ENCODE measurements at regions not wholly inside any gene's neighbourhood (a gene's known extent, or its start where the extent isn't known, plus 50 kb on each side); places are given as distances from the start of the nearest gene placed in this dataset.

GRCh38 chr15:92565351-92566125 is 90.0 kb downstream of the FAM174B start:
- POLR2A ChIA-PET, result no interaction called here
- H3K27me3 ChIP-seq (ENCODE audit: insufficient read depth), result no peaks in the 10 kb centered on the region
- no peaks in the 10 kb centered on the region for H3K9me2 ChIP-seq

DNA sequence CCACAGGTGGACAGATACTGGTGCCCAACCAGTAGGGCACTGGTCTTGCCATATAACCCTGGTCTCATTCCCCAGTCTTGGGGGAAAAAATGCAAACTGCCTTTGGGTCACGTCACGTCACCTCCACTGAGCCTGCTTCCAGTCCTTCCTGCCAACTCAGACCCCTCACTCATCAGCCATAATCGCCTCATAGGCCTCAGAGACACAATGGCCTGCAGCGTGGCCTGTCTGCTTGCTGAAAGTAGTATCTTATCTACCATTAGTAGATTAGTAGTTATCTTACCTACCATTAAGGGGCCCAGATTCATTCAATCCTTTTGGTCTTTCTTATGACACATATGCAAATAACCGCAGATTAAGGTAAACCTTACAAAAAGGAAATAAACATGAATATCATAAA is 93.8 kb downstream of the FAM174B start:
- no peaks in the 10 kb centered on the region for H3F3A ChIP-seq (replicated peaks; ENCODE audit: insufficient read depth)
- 38% methylated on average over 3 of the region's 5 CpGs for WGBS (ENCODE audit: low lambda C conversion rate)
- no peak overlapping the region for H3K27ac ChIP-seq (ENCODE audit: low read depth in 2 of 2, low read length in 1 of 2)
- H2AFZ ChIP-seq (ENCODE audit: low read depth), result no peak overlapping the region
- peaks cover 0 to 2% of the 10 kb centered on the region in 2 experiments; a peak in 1 of 4 replicates for H3K4me1 ChIP-seq (ENCODE audit: control insufficient read depth in 1 of 2, insufficient read depth in 2 of 2, low read depth in 1 of 2, low read length in 1 of 2)
- no peak overlapping the region for H3K4me2 ChIP-seq
- H3K36me3 ChIP-seq (replicated peaks in 1 of 2; ENCODE audit: control insufficient read depth in 1 of 2, insufficient read depth in 2 of 2, low read length in 1 of 2), result no peaks in the 10 kb centered on the region
- no peaks in the 10 kb centered on the region for H3K27me3 ChIP-seq (ENCODE audit: insufficient read depth)
- no peak overlapping the region for H3K9ac ChIP-seq
- no peak overlapping the region for H3K4me3 ChIP-seq (ENCODE audit: low read depth in 2 of 2, low read length in 1 of 2)
- H3K9me3 ChIP-seq, result no peaks in the 10 kb centered on the region
- TF ChIP-seq ZBTB33 (IDR thresholded peaks at IDR 0.05; ENCODE audit: borderline replicate concordance, low read depth) (no peak), MEF2A (IDR thresholded peaks at IDR 0.05; ENCODE audit: borderline replicate concordance, low read depth) (no peak), POLR2AphosphoS5 (IDR thresholded peaks at IDR 0.05; ENCODE audit: low read depth, low read length) (no peak), TEAD4 (IDR thresholded peaks at IDR 0.05; ENCODE audit: borderline replicate concordance, insufficient read depth) (no peak), SMC3 (IDR thresholded peaks at IDR 0.05; ENCODE audit: low read depth, low read length) (no peak), TCF12 (IDR thresholded peaks at IDR 0.05) (no peak), EP300 (IDR thresholded peaks at IDR 0.05; ENCODE audit: borderline replicate concordance in 1 of 2, low read depth in 1 of 2, low read length in 1 of 2) (no peak), FOXM1 (IDR thresholded peaks at IDR 0.05; ENCODE audit: low read depth) (no peak)
- TF ChIP-seq, protein P1, sequence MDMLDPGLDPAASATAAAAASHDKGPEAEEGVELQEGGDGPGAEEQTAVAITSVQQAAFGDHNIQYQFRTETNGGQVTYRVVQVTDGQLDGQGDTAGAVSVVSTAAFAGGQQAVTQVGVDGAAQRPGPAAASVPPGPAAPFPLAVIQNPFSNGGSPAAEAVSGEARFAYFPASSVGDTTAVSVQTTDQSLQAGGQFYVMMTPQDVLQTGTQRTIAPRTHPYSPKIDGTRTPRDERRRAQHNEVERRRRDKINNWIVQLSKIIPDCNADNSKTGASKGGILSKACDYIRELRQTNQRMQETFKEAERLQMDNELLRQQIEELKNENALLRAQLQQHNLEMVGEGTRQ (IDR thresholded peaks at IDR 0.05; ENCODE audit: borderline replicate concordance, low read depth, low read length), result no peak
- TF ChIP-seq, protein P2, sequence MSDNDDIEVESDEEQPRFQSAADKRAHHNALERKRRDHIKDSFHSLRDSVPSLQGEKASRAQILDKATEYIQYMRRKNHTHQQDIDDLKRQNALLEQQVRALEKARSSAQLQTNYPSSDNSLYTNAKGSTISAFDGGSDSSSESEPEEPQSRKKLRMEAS (IDR thresholded peaks at IDR 0.05; ENCODE audit: low read depth), result no peak
- POLR2A ChIA-PET, result no interaction called here
- DNase-seq, result no peak
- no peaks in the 10 kb centered on the region for H3K79me2 ChIP-seq (ENCODE audit: insufficient read depth)
- H4K20me1 ChIP-seq (ENCODE audit: insufficient read depth), result no peaks in the 10 kb centered on the region
- CTCF ChIA-PET, result no interaction called here
- 0 out of 2 replicates have a peak, but pooled peaks cover 3% of the 10 kb centered on the region for H3K9me2 ChIP-seq

More at GRCh38 chr15:92565351-92566125, 90.0 kb downstream of the FAM174B start:
- Histone ChIP-seq H2AFZ (ENCODE audit: low read depth) (no peak overlapping the region), H3K36me3 (replicated peaks in 1 of 2; ENCODE audit: control insufficient read depth in 1 of 2, insufficient read depth in 2 of 2, low read length in 1 of 2) (no peaks in the 10 kb centered on the region), H3K27ac (ENCODE audit: low read depth in 2 of 2, low read length in 1 of 2) (no peak overlapping the region), H3F3A (replicated peaks; ENCODE audit: insufficient read depth) (no peaks in the 10 kb centered on the region), H3K4me3 (ENCODE audit: low read depth in 2 of 2, low read length in 1 of 2) (no peak overlapping the region), H3K79me2 (ENCODE audit: insufficient read depth) (no peaks in the 10 kb centered on the region), H3K9me3 (no peaks in the 10 kb centered on the region), H3K4me1 (ENCODE audit: control insufficient read depth in 1 of 2, insufficient read depth in 2 of 2, low read depth in 1 of 2, low read length in 1 of 2) (peaks cover 0 to 2% of the 10 kb centered on the region in 2 experiments; a peak in 1 of 4 replicates), H3K4me2 (no peak overlapping the region), H3K9ac (no peak overlapping the region), H4K20me1 (ENCODE audit: insufficient read depth) (no peaks in the 10 kb centered on the region)
- 4% methylated on average over 4 of the region's 5 CpGs for WGBS (ENCODE audit: low lambda C conversion rate)
- no peak for TF ChIP-seq RCOR1 (IDR thresholded peaks at IDR 0.05; ENCODE audit: low read length)
- TF ChIP-seq, protein P1 (IDR thresholded peaks at IDR 0.05; ENCODE audit: borderline replicate concordance, low read depth, low read length), result no peak
- no peak for TF ChIP-seq NFIC (IDR thresholded peaks at IDR 0.05; ENCODE audit: borderline replicate concordance)
- no peak for TF ChIP-seq MEF2A (IDR thresholded peaks at IDR 0.05; ENCODE audit: borderline replicate concordance, low read depth)
- no peak for TF ChIP-seq MXI1 (IDR thresholded peaks at IDR 0.05; ENCODE audit: low read depth, low read length)
- no peak for TF ChIP-seq RAD21 (IDR thresholded peaks at IDR 0.05; ENCODE audit: low read length)
- no peak for TF ChIP-seq FOXM1 (IDR thresholded peaks at IDR 0.05; ENCODE audit: low read depth)
- no peak for DNase-seq
- CTCF ChIA-PET, result no interaction called here

All from SK-N-SH (cell line).